ENCODE measurements at regions not wholly inside any gene's neighbourhood (a gene's known extent, or its start where the extent isn't known, plus 50 kb on each side); places are given as distances from the start of the nearest gene placed in this dataset.
A peak's percentile ranks its signal among the peaks of the same experiment; 100 is the strongest.

DNA sequence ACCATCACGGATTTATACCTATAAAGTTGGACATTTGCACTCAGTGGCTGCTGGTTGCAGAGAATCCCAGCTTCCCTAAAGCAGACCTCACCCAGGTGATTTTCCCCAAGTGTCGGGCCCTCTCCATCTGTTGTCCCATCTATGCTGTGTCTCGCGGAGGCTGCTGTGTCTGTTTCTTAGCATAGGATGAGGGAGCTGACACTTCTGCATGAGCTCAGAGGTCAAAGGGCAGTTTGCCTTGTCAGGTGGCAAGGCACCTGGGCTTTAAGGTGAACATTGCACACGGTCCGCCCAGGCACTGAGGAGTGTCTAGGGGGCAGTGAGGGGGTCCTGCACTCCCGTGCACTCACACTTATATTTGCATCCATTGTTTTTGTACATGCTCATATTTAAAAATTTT is 151.6 kb downstream of the ZIC5 start:
- no peak for DNase-seq

DNA sequence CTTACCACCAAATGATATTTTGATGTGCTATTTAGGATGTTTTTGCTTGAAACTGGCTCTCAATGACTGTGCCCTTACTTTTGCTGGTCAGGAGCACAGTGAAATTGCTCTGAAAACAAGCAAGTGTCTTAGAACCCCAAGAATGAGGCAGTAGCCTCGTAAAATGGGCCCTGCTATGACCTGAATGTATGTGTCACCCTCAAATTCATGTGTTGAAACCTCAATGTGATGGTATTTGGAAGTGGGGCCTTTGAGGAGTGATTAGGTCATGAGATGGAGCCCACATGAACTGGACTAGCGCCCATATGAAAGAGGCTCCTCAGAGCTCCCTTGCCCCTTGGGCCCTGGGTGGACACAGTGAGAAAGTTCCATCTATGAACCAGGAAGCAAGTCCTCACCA is 155.2 kb downstream of the ZIC5 start:
- DNase-seq, result no peak

DNA sequence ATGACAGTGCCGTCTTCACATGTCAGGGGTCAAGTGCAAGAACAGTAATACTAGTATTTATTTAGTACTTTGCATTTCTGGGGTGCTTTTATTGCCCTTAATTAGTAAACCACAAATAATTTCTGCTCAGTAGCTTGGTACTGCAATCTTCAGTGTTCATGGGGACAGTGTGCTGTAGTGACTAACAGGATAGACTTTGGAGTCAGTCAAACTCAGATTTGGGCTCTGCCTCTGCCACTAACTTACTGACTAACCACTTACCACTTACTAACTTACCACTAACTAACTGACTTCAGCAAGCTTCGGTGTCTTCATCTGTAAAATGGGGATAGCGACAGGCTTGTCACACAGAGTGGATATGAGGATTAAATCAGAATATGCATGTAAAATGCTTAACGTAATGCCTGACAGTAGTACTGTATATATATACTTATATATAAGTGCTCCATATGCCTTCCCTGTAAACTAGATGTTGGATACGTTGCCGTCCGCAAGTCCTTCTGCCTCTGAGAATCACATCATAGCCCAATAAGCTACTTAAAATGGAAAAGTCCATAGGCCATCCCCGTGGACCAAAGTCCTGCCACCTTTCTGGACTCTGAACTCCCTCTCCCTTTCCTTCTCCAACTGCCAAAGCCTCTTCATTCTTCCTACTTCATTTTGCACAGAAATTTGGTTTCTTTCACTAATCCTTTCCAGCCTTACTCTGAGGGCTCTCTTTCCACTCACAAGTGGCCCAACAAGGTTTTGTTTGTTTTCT is 158.1 kb downstream of the ZIC5 start:
- DNase-seq, result no peak

DNA sequence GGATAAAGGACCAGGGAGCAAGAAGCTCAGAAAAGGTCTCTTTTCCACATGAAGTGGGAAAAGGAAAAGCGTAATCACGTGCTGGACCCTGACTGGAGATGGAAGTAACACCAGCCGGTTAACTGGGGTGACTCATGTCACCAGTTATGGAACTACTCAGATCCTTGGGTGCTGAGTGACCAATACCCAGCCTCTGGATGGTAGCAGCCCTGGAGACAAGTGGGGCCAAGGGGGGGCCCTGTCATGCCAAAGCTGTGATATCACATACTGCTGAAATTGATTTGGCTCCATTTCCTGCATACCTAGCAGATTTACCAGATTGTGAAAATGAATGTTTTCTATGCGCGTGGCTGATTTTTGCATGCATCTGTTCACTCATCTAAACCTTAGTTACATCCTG is 158.9 kb downstream of the ZIC5 start:
- no peak for DNase-seq

DNA sequence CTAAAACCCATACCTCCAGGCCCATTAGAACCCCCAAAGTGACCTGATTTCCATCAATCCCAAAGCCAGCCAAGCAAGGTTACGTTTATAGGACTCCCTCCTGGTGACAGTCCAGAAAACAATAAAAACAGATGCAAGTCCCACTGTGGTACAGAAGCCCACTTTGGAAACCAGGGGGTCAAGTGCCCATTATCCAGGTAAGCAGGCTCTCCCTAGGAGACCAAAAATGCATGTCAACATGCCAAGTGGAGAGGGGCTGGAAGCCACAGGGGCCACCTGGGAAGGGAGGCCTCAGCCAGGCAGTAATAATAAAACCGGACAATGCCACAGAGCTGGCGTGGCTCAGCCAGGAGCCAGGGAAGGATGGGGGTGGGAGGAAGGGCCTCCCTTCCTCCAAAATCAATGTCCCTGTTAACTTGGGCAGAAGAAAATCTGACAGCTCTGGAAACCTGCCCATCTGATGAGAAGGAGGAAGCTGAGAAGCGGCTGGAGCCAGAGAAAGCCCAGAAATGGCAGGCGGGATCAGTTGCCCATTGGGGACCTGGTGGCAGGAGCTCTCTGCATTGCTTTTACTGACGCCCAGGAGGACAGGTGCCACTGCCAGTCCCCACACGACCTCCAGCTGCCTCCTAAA is 160.4 kb downstream of the ZIC5 start:
- DNase-seq, result no peak

DNA sequence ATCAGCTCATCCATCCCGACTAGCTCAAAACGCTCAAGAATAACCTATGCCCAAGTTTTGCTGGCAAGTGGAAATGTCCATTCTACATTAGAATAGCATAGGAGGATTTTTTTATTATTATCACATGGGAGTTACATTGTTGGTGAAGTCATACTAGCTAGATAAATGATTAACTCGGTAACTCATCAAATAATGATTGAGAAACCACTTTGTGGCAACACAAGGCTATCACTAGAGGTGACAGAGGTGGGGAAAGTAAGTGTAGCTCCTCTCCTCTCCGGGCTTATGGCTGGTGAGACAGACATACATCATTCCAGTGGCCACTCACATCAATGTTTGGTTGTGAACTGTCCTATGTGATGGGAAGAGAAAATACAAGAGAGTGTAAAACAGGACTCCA is 161.6 kb downstream of the ZIC5 start:
- DNase-seq, result no peak

DNA sequence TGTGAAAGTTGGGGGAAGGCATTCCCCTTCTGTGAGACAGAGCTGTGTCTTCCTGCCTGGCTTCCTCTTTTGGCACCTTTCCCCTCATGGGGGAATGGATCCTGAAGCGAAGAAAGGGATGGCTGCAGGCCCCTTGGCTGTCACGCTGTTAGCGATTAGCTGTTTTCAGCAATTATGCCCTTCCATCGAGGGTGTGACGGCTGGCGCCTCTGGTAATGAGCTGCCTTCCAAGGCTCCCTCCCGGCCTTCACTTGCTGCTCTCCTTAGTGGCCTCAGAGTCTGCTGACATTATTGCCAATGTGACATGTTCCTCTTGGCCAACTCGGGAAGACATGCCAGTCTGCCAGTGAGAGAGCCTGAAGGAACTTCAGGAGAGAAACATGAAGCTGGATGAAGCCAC is 162.1 kb downstream of the ZIC5 start:
- no peak for DNase-seq

DNA sequence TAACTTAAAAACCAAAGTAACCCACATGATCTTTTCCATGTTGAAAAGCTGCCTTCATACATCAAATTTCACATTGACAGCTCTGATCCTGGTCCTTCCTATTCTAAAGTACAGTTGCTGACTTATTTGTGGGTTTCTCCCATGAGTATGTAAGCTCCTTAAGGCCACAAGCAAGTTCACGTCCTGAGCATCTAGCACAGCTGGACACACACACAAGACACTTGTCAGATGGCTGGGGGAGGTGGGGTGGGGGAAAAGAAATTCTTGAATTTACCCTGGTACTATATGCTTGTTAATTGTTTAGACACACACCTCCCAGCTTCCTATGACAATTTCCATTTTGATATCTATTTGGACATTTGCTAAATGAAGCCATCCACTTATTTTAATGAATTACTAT is 162.8 kb downstream of the ZIC5 start:
- DNase-seq, result no peak

DNA sequence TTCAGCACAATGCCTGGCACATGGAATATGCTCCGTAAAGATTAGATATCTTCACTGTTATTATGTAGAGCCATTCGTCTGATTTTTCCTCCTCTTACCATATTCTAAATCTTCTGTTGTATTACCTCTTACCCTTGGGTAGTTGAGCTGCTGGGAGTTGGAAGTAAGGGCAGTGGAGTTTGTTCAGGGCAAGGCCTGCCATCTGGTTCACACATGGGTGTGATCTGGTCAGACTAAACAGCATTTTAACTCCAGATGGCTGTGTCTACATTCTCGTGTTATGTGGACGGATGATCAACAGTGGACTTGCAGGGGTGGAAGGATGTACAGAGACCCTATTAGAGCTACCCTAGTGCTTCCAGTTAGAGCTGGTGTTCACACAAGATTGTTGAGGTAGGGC is 164.9 kb downstream of the ZIC5 start:
- no peak for DNase-seq

DNA sequence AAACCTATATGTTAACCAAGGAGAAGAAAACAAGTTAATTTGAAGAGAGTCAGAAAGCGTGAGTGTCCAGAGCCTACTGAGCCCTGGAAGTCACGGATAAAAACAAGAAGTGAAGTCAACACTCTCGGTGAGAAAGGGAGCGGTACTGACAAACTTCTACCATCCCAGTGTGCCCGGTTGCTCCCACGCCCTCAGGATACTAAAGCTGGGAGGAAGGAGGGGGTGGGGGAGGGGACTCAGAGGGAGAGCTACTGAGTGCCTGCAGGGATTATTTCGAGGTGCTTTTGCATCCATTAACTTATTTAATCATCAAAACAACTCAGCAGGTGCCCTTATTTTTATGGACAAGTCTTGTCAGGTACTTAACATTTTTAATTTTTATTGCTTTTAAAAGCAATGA is 166.2 kb downstream of the ZIC5 start:
- no peak for DNase-seq

DNA sequence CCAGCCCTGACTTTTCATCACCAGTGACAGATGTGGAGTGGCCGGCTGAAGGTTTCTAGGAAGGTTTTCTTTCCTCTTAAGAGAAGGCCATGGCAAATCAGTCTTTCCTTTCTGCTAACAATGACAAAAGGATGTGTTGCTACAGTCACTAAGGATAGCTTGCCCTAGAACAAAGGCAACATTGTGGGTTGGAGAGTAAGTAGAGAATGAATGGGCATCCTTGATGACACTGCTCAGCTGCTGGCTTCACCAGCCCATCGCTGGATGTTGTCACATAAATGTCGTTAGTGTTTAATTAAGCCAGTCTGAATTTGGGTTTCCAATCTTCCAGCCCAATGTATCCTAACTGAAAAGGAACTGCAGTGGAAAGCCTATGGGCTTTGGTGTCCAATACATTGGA is 168.4 kb downstream of the ZIC5 start:
- no peak for DNase-seq

DNA sequence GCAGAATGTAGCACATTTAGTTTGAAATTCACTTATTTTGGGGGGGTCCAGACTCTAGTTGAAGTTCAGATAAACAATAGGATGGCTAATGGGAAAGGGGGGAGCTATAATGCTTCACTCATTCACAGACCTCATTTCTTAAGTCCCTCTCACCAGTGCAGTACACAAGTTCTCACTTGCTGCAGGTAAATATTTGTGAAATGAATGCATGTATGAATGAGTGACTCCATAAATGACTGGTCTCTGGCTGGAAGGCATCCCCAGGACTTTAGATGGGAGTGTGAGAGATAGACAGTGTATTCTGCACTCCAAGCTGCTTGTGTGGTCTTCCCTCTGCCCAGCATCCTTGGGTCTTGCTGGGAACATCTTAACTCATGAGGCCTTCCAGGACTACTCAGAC is 169.2 kb downstream of the ZIC5 start:
- DNase-seq, result no peak

DNA sequence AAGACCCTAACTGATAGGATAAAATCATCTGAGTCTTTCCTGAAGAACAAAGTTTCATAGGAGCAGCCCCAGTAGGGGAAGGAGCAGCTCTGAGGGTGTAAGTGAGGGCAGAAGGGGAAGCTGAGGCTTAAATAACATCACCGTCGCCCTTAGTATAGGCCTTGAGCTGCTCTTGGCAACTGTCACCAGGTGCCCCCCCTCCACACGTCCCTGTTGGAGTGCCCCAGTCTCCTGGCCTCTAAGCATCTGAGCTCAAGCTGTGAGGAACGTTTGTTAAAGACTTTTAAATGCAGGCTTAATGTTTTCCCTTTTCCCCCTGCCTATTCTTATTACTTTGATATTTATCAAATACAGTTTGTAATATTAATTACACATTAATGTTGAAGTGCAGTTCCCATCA is 170.6 kb downstream of the ZIC5 start:
- DNase-seq, result peak in 1 of 2 experiments; percentile 45

DNA sequence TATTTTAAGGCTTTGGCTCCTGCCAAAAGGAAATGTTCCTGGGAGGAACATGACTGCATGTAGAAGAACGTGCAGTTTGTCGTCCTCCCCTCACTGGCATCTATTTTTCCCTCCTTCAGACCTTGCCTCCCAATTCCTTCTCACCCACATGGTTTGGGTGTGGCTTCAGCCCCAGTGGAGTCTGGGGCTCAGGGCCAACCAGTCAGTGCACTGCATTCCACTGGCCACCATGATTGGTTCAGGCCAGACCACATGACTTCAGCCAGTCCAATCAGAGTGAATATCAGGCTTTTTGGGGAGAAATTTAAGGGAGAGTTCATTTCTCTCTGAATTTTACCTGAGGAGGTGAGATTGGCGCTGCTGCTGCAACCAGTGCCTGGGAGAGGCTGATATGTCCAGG is 171.6 kb downstream of the ZIC5 start:
- DNase-seq, result no peak

DNA sequence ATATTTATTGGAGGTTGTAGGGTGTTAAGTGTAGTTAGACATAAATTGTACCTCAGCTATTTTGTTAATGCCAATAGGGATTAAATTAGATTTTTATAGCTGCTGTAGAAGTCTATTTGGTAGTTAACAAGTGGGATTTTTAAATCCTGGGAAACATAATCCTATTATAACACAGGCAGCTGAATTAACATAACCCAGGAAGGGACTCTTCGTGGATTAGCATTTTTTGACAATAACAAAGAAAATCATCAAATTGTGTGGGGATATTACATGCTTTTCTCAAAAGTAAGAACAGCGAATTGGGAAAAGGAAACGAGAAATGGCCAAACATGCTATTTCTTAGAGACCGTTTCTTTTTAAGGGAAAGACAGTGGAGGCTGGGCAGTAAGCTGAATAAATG is 172.8 kb downstream of the ZIC5 start:
- no peak for DNase-seq

DNA sequence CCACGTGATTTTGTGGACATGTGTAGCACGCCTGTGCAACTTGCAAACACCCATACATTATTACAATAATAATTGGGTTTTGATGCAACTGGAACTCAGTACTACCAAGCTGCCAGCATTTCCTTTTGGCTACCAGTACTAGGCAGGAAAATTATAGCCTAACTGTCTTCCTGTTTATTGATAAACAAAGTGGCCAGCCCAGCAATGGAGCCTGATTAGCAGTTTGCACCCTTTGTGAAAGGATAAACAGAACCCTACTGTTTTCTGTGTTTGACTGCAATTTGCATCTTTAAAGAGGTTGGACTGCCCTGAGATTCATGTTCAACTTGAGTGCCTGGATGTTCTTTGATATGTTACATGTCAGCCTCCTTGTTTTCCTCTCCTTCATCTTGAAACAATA is 173.9 kb downstream of the ZIC5 start:
- peak; percentile 78 to 92 for DNase-seq

DNA sequence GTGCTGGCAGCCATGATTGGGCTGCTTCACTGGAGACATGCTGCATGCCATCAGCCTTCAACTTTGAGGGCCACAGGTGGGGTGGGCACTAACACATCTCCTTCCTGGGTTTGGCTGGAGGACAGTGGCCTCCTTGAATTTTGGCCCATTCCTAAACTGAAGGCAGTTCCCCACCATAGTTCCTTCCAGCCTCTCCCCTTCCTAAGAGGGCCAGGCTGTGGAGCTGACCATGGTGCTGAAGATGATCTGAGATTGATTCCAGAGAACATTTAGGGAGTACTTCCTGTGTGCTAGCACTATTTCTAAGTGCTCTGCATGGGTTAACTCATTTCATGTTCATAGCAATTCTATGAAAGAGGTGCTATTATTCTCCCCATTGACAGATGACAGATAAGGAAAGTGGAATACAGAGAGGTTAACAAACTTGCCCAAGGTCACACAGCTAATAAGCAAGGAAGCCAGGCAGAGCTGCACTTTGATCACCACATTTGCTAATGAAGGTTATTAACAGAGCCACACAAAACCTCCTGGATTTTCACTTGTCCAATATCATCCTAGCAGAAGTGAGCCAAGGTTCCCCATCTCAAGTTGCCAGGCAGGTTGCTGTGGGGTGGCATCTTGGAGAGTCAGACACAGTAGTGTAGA is 175.3 kb downstream of the ZIC5 start:
- no peak for DNase-seq

DNA sequence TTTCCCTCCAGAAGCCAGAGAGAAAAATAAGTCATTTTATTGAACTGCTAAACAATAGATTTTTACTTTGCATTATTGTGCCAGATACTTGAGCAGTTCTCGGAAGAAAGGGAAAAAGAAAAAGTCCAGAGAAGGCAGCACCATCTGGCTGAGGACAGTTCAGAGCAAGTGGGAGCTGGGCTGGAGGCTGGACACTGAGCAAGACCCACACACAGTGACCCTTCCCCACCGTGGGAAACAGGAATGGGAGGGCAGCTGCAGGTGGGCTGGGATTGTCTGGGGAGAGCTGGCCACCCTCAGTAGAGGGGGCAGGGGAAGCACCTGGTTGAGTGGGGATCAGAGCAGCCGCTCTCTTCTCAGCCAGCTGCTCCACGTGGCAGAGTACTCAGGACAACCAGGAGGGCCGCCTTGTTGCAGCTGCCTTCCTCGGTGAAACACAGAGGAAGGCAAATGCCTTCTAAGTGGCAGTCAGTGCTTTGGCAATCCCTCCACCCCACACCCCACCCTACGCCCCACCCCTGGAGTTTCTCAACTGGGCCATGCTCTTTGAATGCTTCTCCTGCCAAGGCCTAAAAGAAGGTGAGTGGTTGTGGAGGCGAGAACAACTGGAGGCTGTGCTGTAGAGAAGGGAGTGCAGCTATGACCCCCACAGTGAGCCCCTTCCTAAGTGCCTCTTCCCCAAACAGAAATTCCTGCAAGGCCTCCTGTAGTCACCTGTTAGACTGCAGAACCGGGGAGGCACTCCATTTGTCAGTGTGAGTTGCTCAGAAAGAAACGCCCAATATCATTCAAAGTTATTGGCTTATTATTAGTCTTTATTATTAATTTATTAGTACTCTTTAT is 179.3 kb downstream of the ZIC5 start:
- DNase-seq, result no peak

DNA sequence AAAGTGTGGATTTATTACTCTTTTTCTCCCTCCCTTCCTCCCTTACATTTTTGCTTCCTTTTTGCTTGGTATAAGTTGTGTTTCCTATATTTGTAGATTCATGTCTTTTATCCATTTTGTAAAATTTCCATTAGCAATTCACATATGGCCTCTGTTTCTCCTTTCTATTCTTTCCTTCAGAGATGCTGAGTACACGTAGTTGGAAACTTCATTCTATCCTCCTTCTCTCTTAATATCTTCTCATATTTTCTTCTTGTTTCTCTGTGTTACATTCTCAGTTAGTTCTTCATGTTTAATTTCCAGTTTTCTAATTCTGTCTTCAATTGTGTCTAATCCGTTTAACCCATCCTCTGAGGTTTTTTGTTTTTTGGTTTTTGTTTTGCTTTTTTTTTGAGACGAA is 188.9 kb downstream of the ZIC5 start:
- no peak for DNase-seq

DNA sequence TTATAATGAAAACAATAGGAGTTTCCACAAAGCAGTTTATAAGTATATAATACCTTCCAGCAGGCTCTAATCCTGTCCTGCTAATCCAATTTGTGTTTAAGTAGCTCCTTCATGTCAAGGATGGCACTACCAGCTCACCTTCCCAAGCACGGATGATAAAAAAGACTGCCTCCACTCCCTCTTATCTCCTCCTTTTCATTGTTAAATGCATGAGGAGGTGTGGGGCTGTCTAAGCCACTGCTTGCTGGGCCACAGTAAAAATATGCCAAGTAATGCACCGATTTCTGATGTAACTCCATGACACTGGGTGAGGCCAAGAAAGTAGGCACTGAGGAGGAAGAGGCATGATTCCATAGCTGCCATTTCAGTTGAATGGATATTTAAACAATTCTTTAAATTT is 193.1 kb downstream of the ZIC5 start:
- DNase-seq, result no peak

DNA sequence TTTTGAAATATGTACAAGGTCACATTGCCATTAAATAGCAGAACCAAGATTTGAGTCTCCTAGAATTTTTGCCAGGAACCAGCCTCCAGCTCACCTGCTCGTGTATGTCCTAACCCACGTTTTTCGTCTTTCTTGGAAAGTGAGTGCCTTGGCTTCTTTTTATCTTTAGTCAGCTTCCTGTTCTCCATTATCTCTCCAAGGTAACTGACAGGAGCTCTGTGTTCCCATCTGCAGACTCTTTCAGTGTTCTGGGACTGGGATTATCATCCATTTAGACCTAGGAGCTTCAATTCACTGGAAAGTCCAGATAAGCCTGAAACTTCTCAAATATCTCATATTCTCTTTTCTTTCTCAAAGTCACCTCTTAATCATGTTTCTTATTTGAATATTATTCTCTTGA is 193.7 kb downstream of the ZIC5 start:
- DNase-seq, result no peak

DNA sequence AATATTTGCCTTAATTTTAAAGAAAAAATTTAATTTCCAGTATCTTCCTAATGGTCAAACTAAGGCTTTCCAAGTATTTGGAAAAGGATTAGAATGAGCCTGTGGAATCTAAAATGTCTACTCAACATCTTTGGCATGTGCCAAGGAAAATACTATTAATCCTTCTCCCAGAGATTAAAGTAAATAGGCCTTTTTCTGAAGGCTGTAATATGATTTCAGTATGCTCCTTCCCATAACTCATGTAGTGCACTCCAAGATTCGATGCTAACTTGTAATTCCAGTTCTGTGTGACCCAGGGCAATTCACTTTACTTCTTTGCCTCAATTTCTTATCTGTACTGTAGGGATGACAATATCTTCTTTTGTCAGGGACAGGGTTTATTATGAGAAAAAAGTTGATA is 196.9 kb downstream of the ZIC5 start:
- DNase-seq, result no peak

DNA sequence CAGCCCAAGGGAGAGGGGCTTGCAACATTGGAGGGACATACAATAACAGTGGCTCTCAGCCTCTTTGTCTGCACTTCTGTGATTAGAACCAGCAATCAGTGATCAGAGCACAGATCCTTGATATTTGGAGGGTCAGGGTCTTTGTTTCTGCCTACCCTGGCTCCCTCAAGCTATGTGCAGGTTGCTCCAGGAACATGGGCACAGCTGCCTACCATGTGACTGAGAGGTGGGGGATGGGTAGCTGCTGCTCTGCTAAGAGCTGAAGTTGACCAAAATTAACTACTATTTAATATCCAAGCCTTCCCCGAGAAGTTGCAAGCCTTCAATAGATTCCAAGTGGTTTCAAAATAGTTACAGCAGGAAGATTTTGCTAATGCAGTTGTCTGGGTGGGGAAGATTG is 202.6 kb downstream of the ZIC5 start:
- DNase-seq, result no peak

DNA sequence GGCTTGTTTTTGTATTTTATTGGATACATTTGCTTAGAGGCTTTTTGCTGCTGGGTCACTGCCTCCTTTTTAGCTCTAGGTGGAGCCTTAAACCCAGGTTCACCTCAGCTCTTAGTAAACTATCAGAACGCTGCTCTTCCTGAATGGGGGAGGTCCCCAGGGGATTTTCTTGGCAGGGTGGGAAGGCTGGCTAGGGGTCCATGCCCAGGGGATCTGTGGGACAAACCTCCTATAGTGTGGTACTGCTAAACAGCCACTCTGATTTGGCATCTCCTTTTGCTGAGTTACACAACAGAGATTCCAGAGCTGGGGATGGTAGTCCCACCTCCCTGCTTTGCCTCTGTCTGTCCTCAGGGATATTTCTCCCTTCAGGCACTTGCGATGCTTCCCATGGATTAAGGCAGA is 204.9 kb downstream of the ZIC5 start:
- DNase-seq, result peak; percentile 68 to 79
